ENCODE measurements at regions not wholly inside any gene's neighbourhood (a gene's known extent, or its start where the extent isn't known, plus 50 kb on each side); places are given as distances from the start of the nearest gene placed in this dataset.

- no peaks in the 10 kb centered on the region for H3K36me3 ChIP-seq
- 72 to 81% methylated on average over 2 to 3 of the region's 3 CpGs for WGBS, 2 donors (ENCODE audit: low coverage in 1 of 2)
- H3K27ac ChIP-seq = no peak overlapping the region
- no peaks in the 10 kb centered on the region for H3K9me3 ChIP-seq
- no peak overlapping the region for H3K4me3 ChIP-seq
- no peak for ATAC-seq
- H3K4me1 ChIP-seq = no peaks in the 10 kb centered on the region
- no peaks in the 10 kb centered on the region for H3K27me3 ChIP-seq
- no peak for TF ChIP-seq POLR2A (IDR thresholded peaks at IDR 0.05)
- no peak for TF ChIP-seq CTCF (IDR thresholded peaks at IDR 0.05)
- TF ChIP-seq POLR2AphosphoS5 (IDR thresholded peaks at IDR 0.05) = no peak
- TF ChIP-seq EP300 (IDR thresholded peaks at IDR 0.05) = no peak
Measured at GRCh38 chr4:170399581-170400293, 310.0 kb upstream of the AADAT start.

DNA sequence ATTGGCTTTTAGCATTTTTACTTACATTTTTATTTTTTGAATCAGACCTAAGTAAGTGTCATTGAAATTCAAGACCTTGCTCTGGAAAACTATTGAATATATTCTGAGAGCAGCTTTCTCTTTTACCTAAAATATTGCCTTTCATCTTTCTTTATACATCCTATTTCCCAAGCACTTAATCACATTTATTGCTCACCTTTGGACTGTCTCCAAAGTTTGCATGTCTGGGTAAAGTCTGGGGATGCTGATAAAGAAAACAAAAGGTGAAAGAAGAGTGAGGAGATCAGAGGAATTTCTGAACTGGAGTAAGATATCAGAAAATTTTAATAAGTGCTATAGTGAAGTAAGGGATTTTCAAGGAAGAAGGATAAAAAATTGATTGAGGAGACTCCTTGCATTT, 308.5 kb upstream of the AADAT start:
- Histone ChIP-seq H3K27me3 (no peaks in the 10 kb centered on the region), H3K4me1 (no peaks in the 10 kb centered on the region), H3K9me3 (no peaks in the 10 kb centered on the region), H3K27ac (no peak overlapping the region), H3K4me3 (no peak overlapping the region), H3K36me3 (no peaks in the 10 kb centered on the region)
- TF ChIP-seq CTCF (IDR thresholded peaks at IDR 0.05) (no peak), POLR2A (IDR thresholded peaks at IDR 0.05) (no peak), EP300 (IDR thresholded peaks at IDR 0.05) (no peak)
- no peak for ATAC-seq

DNA sequence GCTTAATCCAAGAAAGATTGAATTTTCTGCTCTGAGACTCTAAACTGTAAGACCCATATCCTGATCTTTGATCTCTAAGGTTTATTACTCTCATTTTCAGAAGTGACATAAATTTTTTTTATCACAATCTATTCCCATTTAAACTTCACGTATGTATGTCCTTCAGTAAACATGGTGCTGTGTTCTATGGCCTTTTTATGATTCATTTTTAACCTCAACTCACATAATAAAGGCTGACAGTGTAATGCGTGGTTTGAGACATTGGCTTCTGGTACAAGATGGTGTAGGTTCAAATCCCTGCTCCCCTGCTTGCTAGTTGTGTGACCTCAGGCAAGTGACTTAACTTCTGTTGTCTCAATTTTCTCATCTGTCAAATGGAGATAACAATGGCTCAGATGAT, 306.0 kb upstream of the AADAT start:
- no peak overlapping the region for H3K27ac ChIP-seq
- TF ChIP-seq EP300 (IDR thresholded peaks at IDR 0.05) (no peak), POLR2AphosphoS5 (IDR thresholded peaks at IDR 0.05) (no peak), CTCF (IDR thresholded peaks at IDR 0.05) (no peak), POLR2A (IDR thresholded peaks at IDR 0.05) (no peak)
- ATAC-seq = no peak
- no peaks in the 10 kb centered on the region for H3K36me3 ChIP-seq
- WGBS, 2 donors (ENCODE audit: low coverage in 1 of 2) = 76 to 79% methylated on average over 2 of the region's 2 CpGs
- no peaks in the 10 kb centered on the region for H3K27me3 ChIP-seq
- no peak overlapping the region for H3K4me3 ChIP-seq
- no peaks in the 10 kb centered on the region for H3K4me1 ChIP-seq
- no peaks in the 10 kb centered on the region for H3K9me3 ChIP-seq

DNA sequence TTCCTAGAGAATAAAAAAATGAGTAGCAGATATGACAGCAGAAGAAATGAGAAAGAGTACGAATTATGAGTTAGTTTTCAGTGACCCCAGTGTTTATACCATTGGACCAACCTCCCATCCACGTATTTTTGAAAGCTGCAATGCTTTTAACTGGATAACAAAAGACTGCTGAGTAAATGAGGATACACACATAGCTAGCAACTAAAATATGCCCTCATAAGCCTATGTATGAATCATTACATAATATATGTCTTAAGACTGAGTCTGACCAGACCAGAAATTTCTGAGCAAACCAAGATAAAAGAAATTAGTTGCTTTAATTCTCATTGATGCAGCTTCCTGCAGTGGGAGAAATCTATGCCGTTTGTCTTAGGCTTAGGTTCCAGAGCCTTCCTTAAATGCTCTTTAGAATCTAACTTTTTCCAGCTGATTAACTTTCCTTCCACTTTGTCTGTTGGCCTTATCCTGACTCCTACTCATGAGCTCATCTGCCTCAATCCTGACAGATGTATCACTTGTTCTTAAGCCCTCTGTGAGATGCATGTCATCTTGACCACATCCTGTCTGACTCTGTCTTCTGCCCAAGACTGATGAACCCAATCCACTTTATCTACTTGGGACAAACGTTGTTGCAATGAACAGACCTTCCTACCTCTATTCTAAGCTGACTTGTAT, 301.4 kb upstream of the AADAT start:
- Histone ChIP-seq H3K9me3 (no peaks in the 10 kb centered on the region), H3K27me3 (no peaks in the 10 kb centered on the region), H3K36me3 (no peaks in the 10 kb centered on the region), H3K4me3 (no peak overlapping the region), H3K4me1 (no peaks in the 10 kb centered on the region), H3K27ac (no peak overlapping the region)
- no peak for ATAC-seq
- WGBS, 2 donors (ENCODE audit: low coverage in 1 of 2) = 35 to 47% methylated on average over 2 to 4 of the region's 4 CpGs
- TF ChIP-seq POLR2AphosphoS5 (IDR thresholded peaks at IDR 0.05) = no peak
- no peak for TF ChIP-seq CTCF (IDR thresholded peaks at IDR 0.05)
- no peak for TF ChIP-seq EP300 (IDR thresholded peaks at IDR 0.05)
- TF ChIP-seq POLR2A (IDR thresholded peaks at IDR 0.05) = no peak

DNA sequence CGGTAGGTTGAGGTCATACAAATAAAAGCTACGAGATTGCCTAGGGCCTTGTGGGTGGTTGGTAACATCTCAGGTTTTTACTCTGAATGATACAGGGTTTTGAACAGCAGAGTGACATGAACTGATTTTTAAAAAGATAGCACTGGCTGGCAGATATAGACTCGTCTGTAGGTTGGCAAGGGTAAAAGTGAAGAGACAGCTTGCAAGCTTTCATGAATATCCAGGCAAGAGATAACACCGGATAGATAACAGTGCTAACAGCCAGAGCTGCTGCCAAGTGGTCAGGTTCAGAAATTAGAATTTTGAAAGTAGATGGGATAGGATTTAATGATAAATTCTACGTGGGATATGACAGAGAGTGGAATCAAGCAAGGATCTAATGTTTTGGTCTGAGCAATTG, 299.7 kb upstream of the AADAT start:
- H3K27me3 ChIP-seq = no peaks in the 10 kb centered on the region
- no peak overlapping the region for H3K4me3 ChIP-seq
- H3K9me3 ChIP-seq = peaks cover 0 to 7% (median 0%) of the 10 kb centered on the region in 3 donors
- 44 to 49% methylated on average over 5 of the region's 5 CpGs for WGBS, 2 donors (ENCODE audit: low coverage in 1 of 2)
- TF ChIP-seq CTCF (IDR thresholded peaks at IDR 0.05) (no peak), POLR2AphosphoS5 (IDR thresholded peaks at IDR 0.05) (no peak), EP300 (IDR thresholded peaks at IDR 0.05) (no peak), POLR2A (IDR thresholded peaks at IDR 0.05) (no peak)
- no peak for ATAC-seq
- no peaks in the 10 kb centered on the region for H3K4me1 ChIP-seq
- no peaks in the 10 kb centered on the region for H3K36me3 ChIP-seq
- no peak overlapping the region for H3K27ac ChIP-seq

Data from gastroesophageal sphincter (tissue), 4 donors.